AG09309 (cell line): ENCODE measurements at regions not wholly inside any gene's neighbourhood (a gene's known extent, or its start where the extent isn't known, plus 50 kb on each side); places are given as distances from the start of the nearest gene placed in this dataset.

Source experiments
- DNase-seq: peaks from one replicate; pipeline ENCODE4 v3.0.0-alpha.2; 2010; ENCODE audit warnings: low read depth
- H3K4me3 ChIP-seq: 2 replicates; pipeline ENCODE4 v1.5.1; 2011; ENCODE audit warnings: mild to moderate bottlenecking, low read depth, low read length, moderate library complexity; ENCODE audit not compliant: control insufficient read depth
- TF ChIP-seq, protein P1 (sequence below): IDR thresholded peaks from 2 replicates; pipeline ENCODE4 v1.5.1; 2011; ENCODE audit warnings: mild to moderate bottlenecking, low read depth, low read length, inconsistent platforms; ENCODE audit not compliant: insufficient read depth, control insufficient read depth; ENCODE audit errors: missing control alignments

DNA sequence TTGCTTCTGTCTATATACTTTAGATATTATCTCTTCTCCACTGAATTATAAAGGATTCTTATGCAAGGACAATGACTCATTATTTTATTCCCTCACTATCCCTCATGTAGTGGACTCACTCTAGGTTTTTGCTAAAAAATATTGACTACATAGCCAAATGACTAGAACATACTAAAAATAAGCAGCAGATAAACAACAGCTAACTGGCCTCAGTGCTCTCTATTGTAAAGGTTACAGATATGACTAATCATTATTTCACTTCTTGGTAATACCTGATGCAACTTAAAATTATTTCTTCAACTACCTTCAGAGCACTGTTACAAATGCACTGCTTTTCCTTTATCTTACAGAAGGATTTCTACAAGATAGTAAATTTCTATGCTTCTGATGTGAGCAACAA, 147.6 kb upstream of the DEPDC1 start:
- H3K4me3 ChIP-seq: no peak overlapping the region
- TF ChIP-seq, protein P1, sequence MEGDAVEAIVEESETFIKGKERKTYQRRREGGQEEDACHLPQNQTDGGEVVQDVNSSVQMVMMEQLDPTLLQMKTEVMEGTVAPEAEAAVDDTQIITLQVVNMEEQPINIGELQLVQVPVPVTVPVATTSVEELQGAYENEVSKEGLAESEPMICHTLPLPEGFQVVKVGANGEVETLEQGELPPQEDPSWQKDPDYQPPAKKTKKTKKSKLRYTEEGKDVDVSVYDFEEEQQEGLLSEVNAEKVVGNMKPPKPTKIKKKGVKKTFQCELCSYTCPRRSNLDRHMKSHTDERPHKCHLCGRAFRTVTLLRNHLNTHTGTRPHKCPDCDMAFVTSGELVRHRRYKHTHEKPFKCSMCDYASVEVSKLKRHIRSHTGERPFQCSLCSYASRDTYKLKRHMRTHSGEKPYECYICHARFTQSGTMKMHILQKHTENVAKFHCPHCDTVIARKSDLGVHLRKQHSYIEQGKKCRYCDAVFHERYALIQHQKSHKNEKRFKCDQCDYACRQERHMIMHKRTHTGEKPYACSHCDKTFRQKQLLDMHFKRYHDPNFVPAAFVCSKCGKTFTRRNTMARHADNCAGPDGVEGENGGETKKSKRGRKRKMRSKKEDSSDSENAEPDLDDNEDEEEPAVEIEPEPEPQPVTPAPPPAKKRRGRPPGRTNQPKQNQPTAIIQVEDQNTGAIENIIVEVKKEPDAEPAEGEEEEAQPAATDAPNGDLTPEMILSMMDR: no peak
- DNase-seq: no peak

- DNase-seq: no peak
- no peak overlapping the region for H3K4me3 ChIP-seq
- TF ChIP-seq, protein P1: no peak
Measured at GRCh38 chr1:68651115-68651514, 154.2 kb upstream of the DEPDC1 start.

DNA sequence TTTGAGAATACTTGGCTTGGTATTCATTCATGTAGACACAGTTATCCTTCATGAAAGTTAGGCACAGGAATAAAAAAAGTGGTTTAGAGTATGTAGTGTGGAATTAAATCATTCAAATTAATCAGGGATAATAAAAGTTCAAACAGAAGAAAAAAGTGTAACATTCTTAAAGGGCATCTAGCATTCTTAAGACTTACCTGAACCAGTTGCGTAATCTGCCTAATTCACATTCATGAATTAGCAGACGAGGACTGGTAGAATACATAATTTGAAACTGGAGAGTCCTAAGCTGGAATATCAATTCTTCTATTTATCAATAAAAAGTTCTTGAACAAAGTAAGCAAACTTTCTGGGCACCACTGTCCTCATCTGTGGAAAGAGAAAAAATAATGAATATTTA, 157.0 kb upstream of the DEPDC1 start:
- TF ChIP-seq, protein P1: no peak
- DNase-seq: no peak
- H3K4me3 ChIP-seq: no peak overlapping the region

DNA sequence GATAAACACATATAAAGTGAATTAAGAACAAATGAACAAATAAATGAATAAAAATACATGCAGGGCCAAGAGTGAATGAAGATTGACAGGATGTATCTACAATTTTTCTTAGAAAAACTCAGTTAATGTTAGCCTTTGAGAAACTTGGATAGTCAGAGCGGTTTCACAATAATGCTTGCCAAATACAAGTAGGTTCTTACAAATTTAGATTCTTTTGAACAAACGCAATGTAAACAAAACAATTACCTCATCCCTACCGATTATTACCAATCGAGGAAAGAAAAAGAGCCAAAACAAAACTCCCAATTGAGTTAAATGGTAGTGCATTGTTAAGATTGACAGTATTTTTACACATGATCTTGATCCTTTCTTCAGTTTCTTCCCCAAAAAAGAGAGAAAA, 176.9 kb upstream of the DEPDC1 start:
- TF ChIP-seq, protein P1: no peak
- DNase-seq: no peak

DNA sequence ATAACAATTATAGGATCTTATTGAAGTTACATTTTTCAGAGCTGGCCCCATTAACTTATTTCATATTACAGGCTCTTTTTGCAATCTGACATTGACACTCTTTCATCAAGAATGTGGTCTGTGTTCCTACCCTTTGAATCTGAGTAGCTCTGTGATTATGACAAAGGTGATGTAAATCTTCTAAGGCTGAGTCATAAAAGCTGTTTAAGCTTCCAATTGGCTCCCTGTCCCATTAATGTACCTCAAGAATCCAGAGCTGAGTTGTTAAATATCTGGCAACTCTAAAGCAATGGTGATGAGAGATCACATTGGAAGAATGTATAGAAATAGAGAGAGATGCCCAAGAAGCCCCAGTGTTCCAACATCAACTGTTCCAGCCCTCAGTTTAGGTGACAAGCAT, 178.5 kb upstream of the DEPDC1 start:
- DNase-seq: no peak
- no peak overlapping the region for H3K4me3 ChIP-seq
- TF ChIP-seq, protein P1: no peak

More for the DNA sequence above, 176.9 kb upstream of the DEPDC1 start:
- H3K4me3 ChIP-seq: no peak overlapping the region

- no peak for DNase-seq
- TF ChIP-seq, protein P1: no peak
Measured at GRCh38 chr1:68677684-68678351, 180.9 kb upstream of the DEPDC1 start.

More at GRCh38 chr1:68677684-68678351, 180.9 kb upstream of the DEPDC1 start:
- no peak overlapping the region for H3K4me3 ChIP-seq
